ENCODE measurements at regions not wholly inside any gene's neighbourhood (a gene's known extent, or its start where the extent isn't known, plus 50 kb on each side); places are given as distances from the start of the nearest gene placed in this dataset.
"Not testable (repeated sequence)": the region's sequence is repeated elsewhere in the genome, so short reads cannot be mapped to it uniquely, and the experiment has no call there.

DNA sequence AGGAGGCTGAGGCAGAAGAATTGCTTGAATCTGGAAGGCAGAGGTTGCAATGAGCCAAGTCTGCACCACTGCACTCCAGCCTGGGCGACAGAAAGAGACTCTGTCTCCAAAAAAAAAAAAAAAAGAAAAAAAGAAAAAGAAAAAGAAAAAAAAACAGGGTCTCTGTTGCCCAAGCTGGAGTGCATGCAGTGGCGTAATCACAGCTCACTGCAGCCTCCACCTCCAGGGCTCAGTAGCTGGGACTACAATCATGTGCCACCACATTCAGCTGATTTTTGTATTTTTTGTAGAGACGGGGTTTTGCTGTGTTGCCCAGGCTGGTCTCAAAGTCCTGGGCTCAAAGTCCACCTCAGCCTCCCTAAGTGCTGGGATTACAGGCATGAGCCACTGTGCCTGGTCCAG lies 94.0 kb upstream of the SERTAD2 start (continued):
- TF ChIP-seq RXRA (CRISPR knock-in tag; IDR thresholded peaks at IDR 0.05) (peak; percentile 36; the same call in 1 of the 2 replicates), MED1 (CRISPR knock-in tag; IDR thresholded peaks at IDR 0.05) (0 out of 2 replicates have a peak, but pooled peaks have one; percentile 40), KMT2B (CRISPR knock-in tag; IDR thresholded peaks at IDR 0.05) (peak; percentile 37; the same call in 1 of the 2 replicates), FOSL2 (CRISPR knock-in tag; IDR thresholded peaks at IDR 0.05) (peak; percentile 34; the same call in 1 of the 2 replicates), HOXA3 (CRISPR knock-in tag; IDR thresholded peaks at IDR 0.05) (peak; percentile 50; the same call in 1 of the 2 replicates), ZNF788 (CRISPR knock-in tag; IDR thresholded peaks at IDR 0.05; ENCODE audit: borderline replicate concordance) (peak; percentile 55; the same call in 1 of the 2 replicates), SIN3A (IDR thresholded peaks at IDR 0.05; ENCODE audit: borderline replicate concordance, low read depth, low read length) (0 out of 2 replicates have a peak, but pooled peaks have one; percentile 39), FOXA3 (CRISPR knock-in tag; IDR thresholded peaks at IDR 0.05) (peak; percentile 38; the same call in 1 of the 2 replicates), SIX4 (CRISPR knock-in tag; IDR thresholded peaks at IDR 0.05) (peak; percentile 31; the same call in 1 of the 2 replicates), ZNF644 (CRISPR knock-in tag; IDR thresholded peaks at IDR 0.05; ENCODE audit: low read depth) (0 out of 2 replicates have a peak, but pooled peaks have one; percentile 72), ARID5B (CRISPR knock-in tag; IDR thresholded peaks at IDR 0.05) (peak; percentile 89), ZNF292 (CRISPR knock-in tag; IDR thresholded peaks at IDR 0.05; ENCODE audit: borderline replicate concordance, low read depth) (peak; percentile 85), BHLHE40 (IDR thresholded peaks at IDR 0.05; ENCODE audit: low read length) (peak; percentile 72), ISL2 (CRISPR knock-in tag; IDR thresholded peaks at IDR 0.05) (0 out of 2 replicates have a peak, but pooled peaks have one; percentile 32), FOXP1 (CRISPR knock-in tag; IDR thresholded peaks at IDR 0.05) (peak; percentile 38; the same call in 1 of the 2 replicates), MIER3 (CRISPR knock-in tag; IDR thresholded peaks at IDR 0.05; ENCODE audit: borderline replicate concordance) (0 out of 2 replicates have a peak, but pooled peaks have one; percentile 54), ELF3 (CRISPR knock-in tag; IDR thresholded peaks at IDR 0.05) (peak; percentile 57), ZNF710 (CRISPR knock-in tag; IDR thresholded peaks at IDR 0.05; ENCODE audit: borderline replicate concordance) (peak; percentile 45; the same call in 1 of the 2 replicates), RXRB (CRISPR knock-in tag; IDR thresholded peaks at IDR 0.05; ENCODE audit: borderline replicate concordance) (peak; percentile 67), ZNF501 (CRISPR knock-in tag; IDR thresholded peaks at IDR 0.05) (0 out of 2 replicates have a peak, but pooled peaks have one; percentile 28), HNF4G (IDR thresholded peaks at IDR 0.05; ENCODE audit: borderline replicate concordance, low read depth, low read length) (peak; percentile 91), HNF4G (CRISPR knock-in tag; IDR thresholded peaks at IDR 0.05; ENCODE audit: borderline replicate concordance, low read depth) (peak; percentile 91; the same call in 1 of the 2 replicates), DMAP1 (CRISPR knock-in tag; IDR thresholded peaks at IDR 0.05) (0 out of 2 replicates have a peak, but pooled peaks have one; percentile 50), ETV5 (CRISPR knock-in tag; IDR thresholded peaks at IDR 0.05; ENCODE audit: borderline replicate concordance) (0 out of 2 replicates have a peak, but pooled peaks have one; percentile 20), GATAD2A (CRISPR knock-in tag; IDR thresholded peaks at IDR 0.05) (peak; percentile 84), RARA (CRISPR knock-in tag; IDR thresholded peaks at IDR 0.05) (peak; percentile 43; the same call in 1 of the 2 replicates), SOX5 (CRISPR knock-in tag; IDR thresholded peaks at IDR 0.05; ENCODE audit: borderline replicate concordance) (peak; percentile 78)
- TF ChIP-seq FOXP1 (IDR thresholded peaks at IDR 0.05) = not testable (repeated sequence)
- TF ChIP-seq, protein P1, sequence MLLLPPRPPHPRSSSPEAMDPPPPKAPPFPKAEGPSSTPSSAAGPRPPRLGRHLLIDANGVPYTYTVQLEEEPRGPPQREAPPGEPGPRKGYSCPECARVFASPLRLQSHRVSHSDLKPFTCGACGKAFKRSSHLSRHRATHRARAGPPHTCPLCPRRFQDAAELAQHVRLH (CRISPR knock-in tag; IDR thresholded peaks at IDR 0.05; ENCODE audit: borderline replicate concordance, low read depth) = peak; percentile 41; the same call in 1 of the 2 replicates

Measured in HepG2 (cell line).